DOHH2 (cell line): ENCODE measurements at regions not wholly inside any gene's neighbourhood (a gene's known extent, or its start where the extent isn't known, plus 50 kb on each side); places are given as distances from the start of the nearest gene placed in this dataset.

Experiments used
- EZH2phosphoT487 ChIP-seq: fragments of 200-600 bp; sonication (generic); IDR thresholded peaks from 2 replicates; pipeline ENCODE4 v1.6.1; 2017; ENCODE audit warnings: borderline replicate concordance, mild to moderate bottlenecking, antibody characterized with exemption, low read length, moderate library complexity, mixed read lengths
- TF ChIP-seq, protein P1 (sequence below): fragments of 200-600 bp; sonication (generic); IDR thresholded peaks from one replicate; pipeline ENCODE4 v1.5.1; 2014; ENCODE audit warnings: antibody characterized with exemption, mild to moderate bottlenecking, low read depth, low read length; ENCODE audit not compliant: poor library complexity, severe bottlenecking

DNA sequence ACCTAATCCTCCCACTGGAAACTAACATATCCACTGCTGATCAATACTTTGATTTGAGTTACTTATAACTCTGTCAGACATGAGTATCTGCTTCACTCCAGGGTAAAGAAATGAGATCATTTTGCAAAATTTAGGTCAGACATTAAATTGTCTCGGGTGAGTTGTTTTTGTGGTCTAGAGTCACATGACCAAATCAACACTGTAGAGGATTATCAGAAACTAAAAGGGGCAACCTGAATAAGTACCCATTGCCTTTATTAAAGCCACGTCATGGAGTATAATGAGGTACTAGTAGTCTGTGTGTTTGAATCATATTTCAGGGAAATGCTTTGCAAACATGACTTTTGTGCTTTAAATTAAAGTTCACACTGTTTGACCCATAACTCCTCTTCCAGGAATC is 107.7 kb upstream of the ADO start:
- TF ChIP-seq, protein P1, sequence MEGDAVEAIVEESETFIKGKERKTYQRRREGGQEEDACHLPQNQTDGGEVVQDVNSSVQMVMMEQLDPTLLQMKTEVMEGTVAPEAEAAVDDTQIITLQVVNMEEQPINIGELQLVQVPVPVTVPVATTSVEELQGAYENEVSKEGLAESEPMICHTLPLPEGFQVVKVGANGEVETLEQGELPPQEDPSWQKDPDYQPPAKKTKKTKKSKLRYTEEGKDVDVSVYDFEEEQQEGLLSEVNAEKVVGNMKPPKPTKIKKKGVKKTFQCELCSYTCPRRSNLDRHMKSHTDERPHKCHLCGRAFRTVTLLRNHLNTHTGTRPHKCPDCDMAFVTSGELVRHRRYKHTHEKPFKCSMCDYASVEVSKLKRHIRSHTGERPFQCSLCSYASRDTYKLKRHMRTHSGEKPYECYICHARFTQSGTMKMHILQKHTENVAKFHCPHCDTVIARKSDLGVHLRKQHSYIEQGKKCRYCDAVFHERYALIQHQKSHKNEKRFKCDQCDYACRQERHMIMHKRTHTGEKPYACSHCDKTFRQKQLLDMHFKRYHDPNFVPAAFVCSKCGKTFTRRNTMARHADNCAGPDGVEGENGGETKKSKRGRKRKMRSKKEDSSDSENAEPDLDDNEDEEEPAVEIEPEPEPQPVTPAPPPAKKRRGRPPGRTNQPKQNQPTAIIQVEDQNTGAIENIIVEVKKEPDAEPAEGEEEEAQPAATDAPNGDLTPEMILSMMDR: no peak
- no peak for TF ChIP-seq EZH2phosphoT487
